GM18951 (cell line): ENCODE measurements at regions not wholly inside any gene's neighbourhood (a gene's known extent, or its start where the extent isn't known, plus 50 kb on each side); places are given as distances from the start of the nearest gene placed in this dataset.
"Not testable (repeated sequence)": the region's sequence is repeated elsewhere in the genome, so short reads cannot be mapped to it uniquely, and the experiment has no call there.

Experiments
- POLR2A ChIP-seq: IDR thresholded peaks from 4 replicates; pipeline ENCODE4 v1.6.1; 2011; ENCODE audit warnings: mild to moderate bottlenecking; ENCODE audit not compliant: insufficient read length, insufficient read depth; ENCODE audit errors: extremely low read depth
- in situ Hi-C: fragments of 300-500 bp; cut with MboI; formaldehyde crosslinking; loops from one replicate; pipeline ENCODE4 v1.12.0; 2022; ENCODE audit warnings: low sequenced_read_pairs, mixed read lengths, inconsistent platforms; ENCODE audit not compliant: unreplicated experiment

GRCh38 chr1:73218995-73219546 is 936.7 kb upstream of the NEGR1 start:
- no peak for TF ChIP-seq POLR2A
- in situ Hi-C loops: no loop called here

- in situ Hi-C loops: no loop called here
- TF ChIP-seq POLR2A: no peak
Observed at GRCh38 chr1:73205294-73205973, 923.1 kb upstream of the NEGR1 start.

GRCh38 chr1:73197972-73198371 is 915.6 kb upstream of the NEGR1 start:
- no peak for TF ChIP-seq POLR2A
- in situ Hi-C loops: no loop called here

- no peak for TF ChIP-seq POLR2A
- in situ Hi-C loops: no loop called here
Observed at GRCh38 chr1:73194965-73195364, 912.6 kb upstream of the NEGR1 start.

GRCh38 chr1:73183581-73183980 is 901.2 kb upstream of the NEGR1 start:
- in situ Hi-C loops: not testable (repeated sequence)

- in situ Hi-C loops: no loop called here
- no peak for TF ChIP-seq POLR2A
Observed at GRCh38 chr1:73181190-73181540, 898.8 kb upstream of the NEGR1 start.

- TF ChIP-seq POLR2A: no peak
- in situ Hi-C loops: no loop called here
Observed at GRCh38 chr1:73180397-73181189, 898.3 kb upstream of the NEGR1 start.

GRCh38 chr1:73176902-73177301 is 894.6 kb upstream of the NEGR1 start:
- no peak for TF ChIP-seq POLR2A
- in situ Hi-C loops: no loop called here

- TF ChIP-seq POLR2A: no peak
- in situ Hi-C loops: no loop called here
Observed at GRCh38 chr1:73167009-73167657, 884.8 kb upstream of the NEGR1 start.

GRCh38 chr1:73162564-73162963 is 880.2 kb upstream of the NEGR1 start:
- in situ Hi-C loops: no loop called here
- no peak for TF ChIP-seq POLR2A

GRCh38 chr1:73161418-73161817 is 879.1 kb upstream of the NEGR1 start:
- TF ChIP-seq POLR2A: no peak
- in situ Hi-C loops: no loop called here

- in situ Hi-C loops: no loop called here
- TF ChIP-seq POLR2A: no peak
Observed at GRCh38 chr1:73160759-73161158, 878.4 kb upstream of the NEGR1 start.

- no peak for TF ChIP-seq POLR2A
- in situ Hi-C loops: no loop called here
Observed at GRCh38 chr1:73144311-73144710, 862.0 kb upstream of the NEGR1 start.

- in situ Hi-C loops: no loop called here
- TF ChIP-seq POLR2A: no peak
Observed at GRCh38 chr1:73136975-73137374, 854.6 kb upstream of the NEGR1 start.

- in situ Hi-C loops: no loop called here
- TF ChIP-seq POLR2A: no peak
Observed at GRCh38 chr1:73106931-73107330, 824.6 kb upstream of the NEGR1 start.
